ENCODE measurements at regions not wholly inside any gene's neighbourhood (a gene's known extent, or its start where the extent isn't known, plus 50 kb on each side); places are given as distances from the start of the nearest gene placed in this dataset.

- TF ChIP-seq CTCF (conservative IDR thresholded peaks at IDR 0.05; ENCODE audit: low read depth, low read length): no peak
- no peak for TF ChIP-seq EZH2 (IDR thresholded peaks at IDR 0.05; ENCODE audit: low read length, unreplicated experiment)
- TF ChIP-seq EZH2phosphoT487 (IDR thresholded peaks at IDR 0.05; ENCODE audit: borderline replicate concordance, low read length): no peak
Observed at GRCh38 chr3:83632526-83632925, 1326.3 kb upstream of the CADM2 start.
